ENCODE measurements at regions not wholly inside any gene's neighbourhood (a gene's known extent, or its start where the extent isn't known, plus 50 kb on each side); places are given as distances from the start of the nearest gene placed in this dataset.

DNA sequence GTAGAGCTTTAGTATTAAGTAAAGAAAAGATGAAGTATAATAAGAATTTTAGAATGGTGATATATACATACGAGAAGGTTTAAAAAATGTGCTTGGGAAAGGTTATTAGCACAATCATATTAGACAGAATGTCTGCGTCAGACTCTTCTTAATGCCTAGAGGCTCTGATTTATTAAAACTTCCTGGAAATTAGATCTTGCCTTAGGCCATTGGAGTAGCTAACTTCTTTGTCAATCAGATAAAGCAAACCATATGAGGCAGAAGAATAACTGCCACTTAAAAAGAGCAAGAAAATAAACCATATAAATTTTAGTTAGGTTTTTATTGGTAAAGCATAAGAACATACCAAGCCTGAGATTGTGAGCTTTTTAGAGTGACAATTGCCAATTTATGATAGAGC lies 309.1 kb downstream of the TLL1 start:
- peak; percentile 15 for DNase-seq (ENCODE audit: low spot score)
- TF ChIP-seq CTCF (conservative IDR thresholded peaks at IDR 0.05; ENCODE audit: low read depth, low read length) (no peak), EZH2 (IDR thresholded peaks at IDR 0.05; ENCODE audit: borderline replicate concordance, low read depth, low read length, poor library complexity, severe bottlenecking) (no peak)
- ChIA-PET POLR2A (ENCODE audit: low non-redundant PET) (interaction anchor here (0.5 kb wide), 2 partner anchors 1296 to 1360 kb away, joined by 3 to 4 read pairs; no protein-coding TSS in a partner anchor), CTCF (no interaction called here)
- Histone ChIP-seq H3K4me1 (ENCODE audit: insufficient read depth, low read length, poor library complexity, severe bottlenecking) (no peaks in the 10 kb centered on the region), H3K4me3 (ENCODE audit: low read depth, low read length, poor library complexity, severe bottlenecking) (no peak overlapping the region), H3K9me3 (ENCODE audit: low read depth, low read length, poor library complexity, severe bottlenecking) (no peaks in the 10 kb centered on the region), H3K36me3 (ENCODE audit: insufficient read depth, low read length, poor library complexity, severe bottlenecking) (no peaks in the 10 kb centered on the region), H3K27ac (ENCODE audit: low read depth, low read length, poor library complexity, severe bottlenecking) (no peak overlapping the region), H3K27me3 (replicated peaks; ENCODE audit: insufficient read depth, low read depth, low read length, poor library complexity) (no peaks in the 10 kb centered on the region)
- intact Hi-C loops (cut with micrococcal nuclease; ENCODE audit: unreplicated experiment), result no loop called here
- no TSS peak for BruUV-seq (replicated peaks)

GRCh38 chr4:166195101-166195500 lies 322.1 kb downstream of the TLL1 start:
- TF ChIP-seq EZH2 (IDR thresholded peaks at IDR 0.05; ENCODE audit: borderline replicate concordance, low read depth, low read length, poor library complexity, severe bottlenecking) (no peak), CTCF (conservative IDR thresholded peaks at IDR 0.05; ENCODE audit: low read depth, low read length) (no peak)
- BruUV-seq (replicated peaks), result no TSS peak
- ChIA-PET CTCF (no interaction called here), POLR2A (ENCODE audit: low non-redundant PET) (no interaction called here)
- intact Hi-C loops (cut with micrococcal nuclease; ENCODE audit: unreplicated experiment), result no loop called here
- no peak overlapping the region for H3K4me3 ChIP-seq (ENCODE audit: low read depth, low read length, poor library complexity, severe bottlenecking)
- no peak for DNase-seq (ENCODE audit: low spot score)
- no peak overlapping the region for H3K27ac ChIP-seq (ENCODE audit: low read depth, low read length, poor library complexity, severe bottlenecking)
- peaks cover 3% of the 10 kb centered on the region for H3K27me3 ChIP-seq (replicated peaks; ENCODE audit: insufficient read depth, low read depth, low read length, poor library complexity)
- H3K9me3 ChIP-seq (ENCODE audit: low read depth, low read length, poor library complexity, severe bottlenecking), result no peaks in the 10 kb centered on the region
- H3K36me3 ChIP-seq (ENCODE audit: insufficient read depth, low read length, poor library complexity, severe bottlenecking), result no peaks in the 10 kb centered on the region
- H3K4me1 ChIP-seq (ENCODE audit: insufficient read depth, low read length, poor library complexity, severe bottlenecking), result no peaks in the 10 kb centered on the region

- POLR2A ChIA-PET (ENCODE audit: low non-redundant PET), result no interaction called here
- intact Hi-C loops (cut with micrococcal nuclease; ENCODE audit: unreplicated experiment), result no loop called here
Measured at GRCh38 chr4:166197166-166197565, 324.1 kb downstream of the TLL1 start.

More at GRCh38 chr4:166197166-166197565, 324.1 kb downstream of the TLL1 start:
- BruUV-seq (replicated peaks), result no TSS peak
- no peak for DNase-seq (ENCODE audit: low spot score)
- Histone ChIP-seq H3K9me3 (ENCODE audit: low read depth, low read length, poor library complexity, severe bottlenecking) (no peaks in the 10 kb centered on the region), H3K27me3 (replicated peaks; ENCODE audit: insufficient read depth, low read depth, low read length, poor library complexity) (peaks cover 3% of the 10 kb centered on the region), H3K27ac (ENCODE audit: low read depth, low read length, poor library complexity, severe bottlenecking) (no peak overlapping the region), H3K4me3 (ENCODE audit: low read depth, low read length, poor library complexity, severe bottlenecking) (no peak overlapping the region), H3K36me3 (ENCODE audit: insufficient read depth, low read length, poor library complexity, severe bottlenecking) (no peaks in the 10 kb centered on the region), H3K4me1 (ENCODE audit: insufficient read depth, low read length, poor library complexity, severe bottlenecking) (no peaks in the 10 kb centered on the region)
- CTCF ChIA-PET, result no interaction called here
- no peak for TF ChIP-seq EZH2 (IDR thresholded peaks at IDR 0.05; ENCODE audit: borderline replicate concordance, low read depth, low read length, poor library complexity, severe bottlenecking)
- TF ChIP-seq CTCF (conservative IDR thresholded peaks at IDR 0.05; ENCODE audit: low read depth, low read length), result no peak
